ENCODE measurements at regions not wholly inside any gene's neighbourhood (a gene's known extent, or its start where the extent isn't known, plus 50 kb on each side); places are given as distances from the start of the nearest gene placed in this dataset.
"Not testable (repeated sequence)": the region's sequence is repeated elsewhere in the genome, so short reads cannot be mapped to it uniquely, and the experiment has no call there.

DNA sequence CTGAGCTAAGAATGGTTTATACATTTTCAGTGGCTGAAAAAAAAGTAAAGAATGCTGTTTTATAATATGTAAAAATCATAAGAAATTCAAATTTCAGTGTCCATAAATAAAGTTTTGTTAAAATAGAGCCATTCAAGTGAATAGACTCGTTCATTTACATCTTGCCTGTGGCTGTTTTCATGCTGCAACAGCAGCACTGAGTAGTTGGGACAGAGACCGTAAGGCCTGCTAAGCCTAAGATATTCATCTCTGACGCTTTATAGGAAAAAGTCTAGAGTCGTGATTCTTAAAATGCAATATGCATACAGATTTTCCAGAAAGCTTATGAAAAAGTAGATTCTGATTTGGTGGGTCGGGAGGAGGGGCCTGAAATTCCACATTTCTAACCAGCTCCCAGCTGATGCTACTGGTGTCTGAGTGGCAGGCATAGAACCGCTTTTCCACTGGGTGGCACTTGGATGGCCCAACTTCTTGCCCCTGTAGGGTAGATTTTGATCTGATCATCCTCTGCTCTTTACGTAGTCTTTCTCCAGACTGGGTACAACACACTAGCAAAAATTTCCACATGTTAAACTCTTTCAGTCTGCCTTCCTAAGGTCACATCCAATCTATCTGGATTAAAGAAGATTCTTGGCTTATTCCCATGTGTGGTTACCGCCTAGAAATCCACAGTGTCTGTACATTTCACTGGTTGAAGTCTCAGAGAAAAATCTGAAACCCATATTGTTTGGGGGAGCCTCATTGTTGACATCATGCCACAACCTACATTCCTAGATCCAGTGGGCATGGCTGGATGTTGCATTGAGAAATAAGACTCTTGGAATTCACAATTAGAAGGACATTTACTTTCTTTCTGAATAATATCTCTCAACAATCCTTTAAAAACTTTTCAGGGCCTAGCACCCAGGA is 151.2 kb downstream of the C12orf75 start:
- no peak for DNase-seq
- no peak overlapping the region for H3K27ac Mint-ChIP-seq
- H3K4me3 Mint-ChIP-seq = no peak overlapping the region
- no peaks in the 10 kb centered on the region for H3K9me3 Mint-ChIP-seq
- no peak for ATAC-seq (replicated peaks)
- H3K27me3 Mint-ChIP-seq = no peaks in the 10 kb centered on the region
- no peaks in the 10 kb centered on the region for H3K36me3 Mint-ChIP-seq
- no peaks in the 10 kb centered on the region for H3K4me1 Mint-ChIP-seq

DNA sequence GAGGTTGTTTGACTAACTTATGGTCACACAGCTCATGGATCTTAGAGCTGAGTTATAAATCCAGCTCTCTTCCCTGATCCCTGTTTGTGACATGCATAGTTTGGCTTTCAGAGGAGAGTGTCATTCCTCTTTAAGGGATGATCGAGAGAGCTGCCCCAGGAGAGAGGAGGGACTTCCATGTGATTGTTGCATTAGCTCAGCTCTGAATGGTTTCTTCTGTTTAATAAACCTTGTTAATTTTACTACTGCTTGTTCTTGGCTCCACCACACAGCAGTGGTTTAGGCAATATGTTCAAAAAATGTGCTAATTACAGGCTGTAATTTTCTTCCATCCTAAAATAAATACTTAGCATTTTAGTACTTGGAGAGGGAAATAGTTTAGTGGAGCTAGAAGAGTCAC is 152.5 kb downstream of the C12orf75 start:
- no peaks in the 10 kb centered on the region for H3K27me3 Mint-ChIP-seq
- H3K4me1 Mint-ChIP-seq = no peaks in the 10 kb centered on the region
- ATAC-seq (replicated peaks) (no peak), DNase-seq (no peak)
- H3K36me3 Mint-ChIP-seq = no peaks in the 10 kb centered on the region
- no peak overlapping the region for H3K27ac Mint-ChIP-seq
- H3K9me3 Mint-ChIP-seq = no peaks in the 10 kb centered on the region
- H3K4me3 Mint-ChIP-seq = no peak overlapping the region

DNA sequence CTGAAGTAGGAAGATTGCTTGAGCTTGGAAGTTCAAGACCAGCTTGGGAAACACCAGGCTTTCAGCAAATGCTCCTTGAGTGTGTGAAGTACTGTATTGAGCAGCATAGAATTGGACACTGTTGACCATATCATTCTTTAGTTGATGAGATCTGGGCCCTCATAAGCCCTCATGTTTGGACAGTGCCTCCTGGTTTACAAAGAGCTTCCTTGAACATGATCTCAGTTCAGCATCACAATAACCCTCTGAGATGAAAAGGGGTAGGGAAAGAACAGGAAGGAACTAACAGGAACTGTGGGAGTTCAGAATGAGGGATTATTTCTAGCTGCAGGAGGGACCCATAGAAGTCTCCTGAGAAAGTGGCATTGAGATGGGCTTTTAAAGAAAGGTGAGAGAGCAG is 153.2 kb downstream of the C12orf75 start:
- Mint-ChIP-seq H3K4me1 (no peaks in the 10 kb centered on the region), H3K4me3 (no peak overlapping the region), H3K27me3 (no peaks in the 10 kb centered on the region), H3K36me3 (no peaks in the 10 kb centered on the region), H3K9me3 (no peaks in the 10 kb centered on the region), H3K27ac (no peak overlapping the region)
- ATAC-seq (replicated peaks) = no peak
- no peak for DNase-seq

DNA sequence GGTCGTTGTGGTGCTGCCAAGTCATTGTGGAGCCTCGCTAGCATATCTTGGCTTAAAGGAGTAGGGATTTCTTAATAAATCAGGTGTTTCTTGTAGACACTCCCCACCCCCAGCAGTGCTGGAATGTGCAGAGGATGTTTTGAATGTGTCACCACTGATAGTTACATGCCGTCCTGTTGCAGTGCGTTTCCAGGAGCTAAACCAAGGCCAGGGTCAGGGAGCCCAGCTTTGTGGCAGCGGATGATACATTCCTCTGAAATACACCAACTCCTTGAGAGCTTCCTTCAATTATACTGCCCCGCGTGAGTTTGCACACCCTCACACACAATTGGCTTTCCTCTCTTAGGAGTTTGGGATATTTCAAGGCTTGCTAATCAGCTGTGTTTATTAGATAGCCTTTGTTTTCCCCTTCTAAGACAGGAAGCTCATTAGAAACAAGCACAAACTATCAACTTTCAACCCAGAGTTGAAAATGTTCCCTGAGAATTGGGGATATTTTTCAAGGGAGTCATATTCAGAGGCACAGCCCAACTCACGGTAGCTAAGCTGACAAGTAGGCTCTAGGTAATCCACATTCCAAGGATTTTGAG is 154.9 kb downstream of the C12orf75 start:
- no peak overlapping the region for H3K27ac Mint-ChIP-seq
- no peak for ATAC-seq (replicated peaks)
- H3K4me3 Mint-ChIP-seq = no peak overlapping the region
- DNase-seq = no peak
- no peaks in the 10 kb centered on the region for H3K4me1 Mint-ChIP-seq
- no peaks in the 10 kb centered on the region for H3K36me3 Mint-ChIP-seq
- no peaks in the 10 kb centered on the region for H3K9me3 Mint-ChIP-seq
- H3K27me3 Mint-ChIP-seq = no peaks in the 10 kb centered on the region

DNA sequence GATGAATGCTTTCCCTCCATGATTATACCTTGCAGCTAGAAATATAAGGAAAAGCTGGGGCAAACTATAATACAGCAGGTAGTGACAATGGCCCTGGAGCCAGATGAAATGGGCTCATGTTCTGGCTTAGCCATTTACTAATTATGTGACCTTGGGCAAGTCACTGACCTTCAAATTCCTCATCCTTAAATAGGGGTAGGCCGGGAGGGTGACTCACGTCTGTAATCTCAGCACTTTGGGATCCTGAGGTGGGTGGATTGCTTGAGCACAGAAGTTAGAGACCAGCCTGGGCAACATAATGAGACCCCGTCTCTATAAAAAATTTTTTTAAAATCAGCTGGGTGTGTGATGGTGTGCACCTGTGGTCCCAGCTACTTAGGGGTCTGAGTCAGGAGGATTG is 155.4 kb downstream of the C12orf75 start:
- H3K4me3 Mint-ChIP-seq = no peak overlapping the region
- ATAC-seq (replicated peaks) (no peak), DNase-seq (no peak)
- H3K27ac Mint-ChIP-seq = no peak overlapping the region
- H3K36me3 Mint-ChIP-seq = no peaks in the 10 kb centered on the region
- no peaks in the 10 kb centered on the region for H3K4me1 Mint-ChIP-seq
- H3K9me3 Mint-ChIP-seq = no peaks in the 10 kb centered on the region
- no peaks in the 10 kb centered on the region for H3K27me3 Mint-ChIP-seq

DNA sequence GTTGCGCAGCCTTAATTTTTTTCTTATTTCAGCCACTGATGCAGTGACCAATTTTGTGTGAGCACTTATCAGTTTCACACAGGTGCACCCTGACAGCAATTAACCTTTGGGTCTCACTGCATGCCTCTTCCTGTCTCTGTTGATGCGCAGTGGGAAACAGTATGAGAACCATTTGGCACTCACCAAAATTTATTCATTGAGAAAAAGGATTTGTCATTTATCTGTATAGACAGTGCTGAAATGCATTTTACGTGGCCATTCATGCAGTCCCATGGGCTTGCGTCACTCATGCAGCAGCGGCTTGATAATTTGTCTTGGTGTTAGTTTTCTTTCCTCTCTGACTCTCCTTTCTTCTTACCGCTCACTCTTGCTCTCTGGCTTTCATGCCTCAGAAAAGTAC is 157.5 kb downstream of the C12orf75 start:
- H3K4me1 Mint-ChIP-seq = no peaks in the 10 kb centered on the region
- no peak overlapping the region for H3K27ac Mint-ChIP-seq
- no peak for DNase-seq
- H3K9me3 Mint-ChIP-seq = no peaks in the 10 kb centered on the region
- no peaks in the 10 kb centered on the region for H3K27me3 Mint-ChIP-seq
- H3K4me3 Mint-ChIP-seq = no peak overlapping the region
- H3K36me3 Mint-ChIP-seq = no peaks in the 10 kb centered on the region
- ATAC-seq (replicated peaks) = no peak

DNA sequence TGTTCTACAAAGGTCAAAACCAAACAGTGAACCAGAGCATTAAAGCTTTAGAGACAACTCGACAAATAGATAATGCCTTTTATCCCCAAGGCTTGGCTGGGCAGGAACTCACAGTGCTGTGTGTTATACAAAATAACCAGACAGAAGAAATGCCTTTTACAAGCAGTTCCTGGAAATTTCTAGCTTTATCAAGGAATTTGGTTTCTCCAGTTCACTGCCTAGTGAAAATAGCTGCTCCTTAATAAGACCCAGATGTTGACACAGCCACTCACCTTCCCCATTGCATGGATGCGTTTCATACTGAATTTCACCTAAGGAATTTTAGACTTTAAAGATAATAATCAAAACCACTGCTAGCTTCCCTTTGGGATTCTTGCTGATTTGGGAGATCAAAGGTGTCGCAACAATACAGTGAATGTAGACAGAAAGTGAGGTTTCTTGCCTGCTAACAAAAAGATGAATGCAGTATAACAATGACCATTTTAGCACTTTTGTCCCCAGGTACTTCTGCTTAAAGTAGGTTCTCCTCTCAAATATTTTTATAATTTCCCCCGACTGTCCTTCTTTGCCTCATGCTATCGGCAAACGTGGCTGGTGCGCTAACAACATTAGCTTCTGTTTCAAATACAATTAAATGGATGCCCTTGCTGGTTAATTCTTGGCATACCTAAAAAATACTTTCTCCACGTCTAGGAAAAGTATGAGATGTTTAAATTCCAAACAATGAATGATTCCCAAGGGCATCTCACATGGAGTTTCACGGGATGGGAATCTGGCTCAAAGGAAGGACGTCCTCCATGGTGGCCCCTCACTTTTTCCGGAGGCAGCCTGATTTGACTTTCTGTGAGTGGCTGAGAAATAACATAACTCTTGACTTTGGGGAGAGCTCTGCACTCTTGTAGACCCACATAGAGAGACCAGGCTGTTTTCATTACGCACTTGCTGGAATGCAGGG is 162.4 kb downstream of the C12orf75 start:
- Mint-ChIP-seq H3K27me3 (peaks cover 9 to 11% of the 10 kb centered on the region in 2 donors), H3K4me3 (no peak overlapping the region), H3K9me3 (peaks cover 5 to 6% of the 10 kb centered on the region in 2 donors), H3K27ac (no peak overlapping the region), H3K4me1 (no peaks in the 10 kb centered on the region), H3K36me3 (no peaks in the 10 kb centered on the region)
- DNase-seq (no peak), ATAC-seq (replicated peaks) (no peak)

DNA sequence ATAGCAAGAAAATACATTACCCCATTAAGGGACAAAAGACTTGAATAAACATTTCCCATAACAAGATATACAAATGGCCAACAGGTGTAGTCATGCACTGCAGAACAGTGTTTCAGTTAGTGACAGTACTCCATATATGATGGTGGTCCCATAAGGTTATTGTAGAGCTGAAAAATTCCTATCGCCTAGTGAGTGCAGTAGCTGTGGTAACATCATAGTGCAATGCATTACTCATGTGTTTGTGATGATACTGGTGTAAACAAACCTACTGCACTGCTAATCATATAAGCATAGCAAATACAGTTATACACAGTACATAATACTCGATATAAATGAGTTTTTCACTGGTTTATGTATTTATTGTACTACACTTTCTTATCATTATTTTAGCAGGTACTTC is 168.7 kb downstream of the C12orf75 start:
- peaks cover 5 to 6% of the 10 kb centered on the region in 2 donors for H3K9me3 Mint-ChIP-seq
- H3K4me1 Mint-ChIP-seq = peaks cover 0 to 5% of the 10 kb centered on the region in 2 donors
- DNase-seq = no peak
- no peak overlapping the region for H3K27ac Mint-ChIP-seq
- H3K4me3 Mint-ChIP-seq = no peak overlapping the region
- no peak for ATAC-seq (replicated peaks)
- peaks cover 12 to 27% of the 10 kb centered on the region in 2 donors for H3K27me3 Mint-ChIP-seq
- H3K36me3 Mint-ChIP-seq = no peaks in the 10 kb centered on the region

DNA sequence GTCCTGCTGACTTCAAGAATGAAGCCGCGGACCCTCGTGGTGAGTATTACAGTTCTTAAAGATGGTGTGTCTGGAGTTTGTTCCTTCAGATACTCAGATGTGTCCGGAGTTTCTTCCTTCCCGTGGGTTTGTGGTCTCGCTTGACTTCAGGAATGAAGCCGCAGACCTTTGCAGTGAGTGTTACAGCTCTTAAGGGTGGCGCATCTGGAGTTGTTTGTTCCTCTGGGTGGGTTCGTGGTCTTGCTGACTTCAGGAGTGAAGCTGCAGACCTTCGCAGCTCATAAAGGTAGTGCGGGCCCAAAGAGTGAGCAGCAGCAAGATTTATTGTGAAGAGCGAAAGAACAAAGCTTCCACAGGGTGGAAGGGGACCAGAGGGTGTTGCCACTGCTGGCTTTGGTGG is 170.2 kb downstream of the C12orf75 start:
- not testable (repeated sequence) for H3K27ac Mint-ChIP-seq; H3K9me3 Mint-ChIP-seq; H3K4me1 Mint-ChIP-seq; DNase-seq; ATAC-seq (replicated peaks); H3K4me3 Mint-ChIP-seq; H3K36me3 Mint-ChIP-seq
- peaks cover 13 to 37% of the 10 kb centered on the region in 2 donors for H3K27me3 Mint-ChIP-seq

DNA sequence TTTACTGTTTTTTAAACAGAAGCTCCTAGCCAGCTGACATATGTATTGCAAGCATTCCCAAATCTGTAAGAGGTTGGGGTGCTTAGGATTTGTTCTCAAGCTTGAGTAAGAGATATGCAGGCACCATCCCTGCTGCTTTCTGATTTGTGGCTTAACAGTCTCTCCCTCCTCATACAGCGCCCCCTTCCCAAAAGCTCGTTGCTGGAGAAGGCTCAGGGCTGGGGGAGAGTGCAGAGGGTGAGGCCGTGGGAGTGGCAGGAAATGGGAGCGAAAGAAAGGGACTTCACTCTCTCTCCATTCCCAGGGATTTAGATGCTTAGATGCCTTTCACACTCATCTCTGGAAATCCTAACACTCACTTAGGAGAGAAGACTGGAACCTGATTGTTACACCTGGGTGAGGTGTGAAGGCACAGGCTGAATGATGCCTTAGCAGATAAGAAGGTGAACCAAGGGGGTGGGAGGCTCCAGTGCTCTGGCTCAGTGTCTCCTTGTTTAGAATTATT is 172.0 kb downstream of the C12orf75 start:
- ATAC-seq (replicated peaks) (no peak), DNase-seq (no peak)
- H3K4me1 Mint-ChIP-seq = peaks cover 0 to 5% of the 10 kb centered on the region in 2 donors
- no peaks in the 10 kb centered on the region for H3K36me3 Mint-ChIP-seq
- no peaks in the 10 kb centered on the region for H3K9me3 Mint-ChIP-seq
- peaks cover 4 to 41% of the 10 kb centered on the region in 2 donors for H3K27me3 Mint-ChIP-seq
- H3K4me3 Mint-ChIP-seq = no peak overlapping the region
- no peak overlapping the region for H3K27ac Mint-ChIP-seq

DNA sequence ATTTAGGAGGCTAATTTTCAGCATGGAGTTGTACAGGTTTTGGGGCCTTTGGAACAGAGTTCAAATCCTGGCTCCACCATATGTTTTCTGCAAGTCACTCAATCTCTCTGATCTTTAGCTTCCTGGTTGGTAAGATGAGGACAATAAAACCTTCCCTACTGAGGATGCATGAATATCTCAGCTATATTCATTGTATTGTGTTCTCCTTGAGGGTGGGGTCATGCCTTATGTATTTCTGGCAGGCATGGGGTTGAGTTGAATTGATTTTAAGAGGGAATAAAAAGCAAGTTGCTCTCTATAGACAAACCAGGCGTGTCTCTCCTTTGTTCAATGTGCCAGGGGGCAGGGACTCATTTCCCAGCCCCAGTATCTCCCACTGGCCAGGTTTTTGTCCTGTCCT is 173.1 kb downstream of the C12orf75 start:
- ATAC-seq (replicated peaks) = no peak

DNA sequence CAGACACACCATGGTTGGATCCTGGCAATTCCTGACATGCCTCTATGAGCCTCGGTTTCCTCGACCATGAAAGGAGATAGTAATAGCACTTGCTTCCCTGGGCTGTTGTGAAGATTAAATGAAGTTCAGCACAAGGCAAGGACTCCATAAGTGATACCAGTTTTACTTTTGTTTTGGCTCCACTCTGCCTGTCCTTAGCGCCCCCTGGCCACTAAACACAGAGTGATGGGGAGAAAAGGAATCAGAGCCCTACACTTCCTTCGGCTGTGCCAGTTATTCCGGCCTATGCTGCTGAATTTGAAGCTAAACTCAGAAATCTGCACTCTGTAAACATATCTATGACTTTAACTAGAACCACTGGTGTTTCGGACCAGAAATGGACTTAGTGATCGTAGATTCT is 173.8 kb downstream of the C12orf75 start:
- Mint-ChIP-seq H3K9me3 (no peaks in the 10 kb centered on the region), H3K27ac (no peak overlapping the region), H3K4me3 (no peak overlapping the region), H3K27me3 (peaks cover 4 to 41% of the 10 kb centered on the region in 2 donors), H3K4me1 (peaks cover 0 to 5% of the 10 kb centered on the region in 2 donors), H3K36me3 (no peaks in the 10 kb centered on the region)
- DNase-seq (no peak), ATAC-seq (replicated peaks) (no peak)

More for the DNA sequence above, 173.1 kb downstream of the C12orf75 start:
- Mint-ChIP-seq H3K36me3 (no peaks in the 10 kb centered on the region), H3K9me3 (no peaks in the 10 kb centered on the region), H3K4me3 (no peak overlapping the region), H3K27me3 (peaks cover 4 to 41% of the 10 kb centered on the region in 2 donors), H3K27ac (no peak overlapping the region), H3K4me1 (peaks cover 0 to 5% of the 10 kb centered on the region in 2 donors)
- no peak for DNase-seq

DNA sequence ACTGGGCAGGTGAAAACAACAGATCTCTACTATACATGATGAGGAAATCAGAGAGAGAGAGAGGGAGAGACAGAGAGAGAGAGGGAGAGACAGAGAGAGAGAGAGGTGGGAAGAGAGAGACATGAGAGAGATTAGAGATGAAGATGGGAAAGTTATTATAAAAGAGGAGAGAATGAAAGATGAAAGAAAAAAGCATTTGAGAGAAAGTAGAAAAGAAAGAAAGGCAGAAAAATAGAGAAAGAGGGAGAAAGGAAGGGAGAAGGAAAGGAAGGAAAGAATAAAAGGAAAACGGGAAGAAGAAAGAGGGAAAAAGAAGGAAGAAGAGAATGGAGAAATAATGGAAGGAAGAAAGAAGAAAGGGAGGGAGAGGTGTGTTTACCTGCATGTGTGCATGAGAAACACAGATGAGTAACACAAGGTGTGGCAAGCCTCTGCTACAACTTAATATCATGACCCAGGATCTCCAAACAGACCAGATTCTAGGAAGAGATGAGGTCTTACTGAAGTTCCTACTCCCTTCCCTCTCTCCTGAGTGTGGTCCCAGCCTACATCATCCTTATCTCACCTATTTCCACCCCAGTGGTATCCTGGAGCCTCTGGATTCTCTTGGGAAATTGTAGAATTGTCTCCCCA is 176.3 kb downstream of the C12orf75 start:
- no peak for ATAC-seq (replicated peaks)
- Mint-ChIP-seq H3K36me3 (no peaks in the 10 kb centered on the region), H3K4me1 (no peaks in the 10 kb centered on the region), H3K27me3 (peaks cover 4 to 36% of the 10 kb centered on the region in 2 donors), H3K9me3 (no peaks in the 10 kb centered on the region), H3K27ac (no peak overlapping the region), H3K4me3 (no peak overlapping the region)
- no peak for DNase-seq
